ENCODE measurements at regions not wholly inside any gene's neighbourhood (a gene's known extent, or its start where the extent isn't known, plus 50 kb on each side); places are given as distances from the start of the nearest gene placed in this dataset.
A peak's percentile ranks its signal among the peaks of the same experiment; 100 is the strongest.

DNA sequence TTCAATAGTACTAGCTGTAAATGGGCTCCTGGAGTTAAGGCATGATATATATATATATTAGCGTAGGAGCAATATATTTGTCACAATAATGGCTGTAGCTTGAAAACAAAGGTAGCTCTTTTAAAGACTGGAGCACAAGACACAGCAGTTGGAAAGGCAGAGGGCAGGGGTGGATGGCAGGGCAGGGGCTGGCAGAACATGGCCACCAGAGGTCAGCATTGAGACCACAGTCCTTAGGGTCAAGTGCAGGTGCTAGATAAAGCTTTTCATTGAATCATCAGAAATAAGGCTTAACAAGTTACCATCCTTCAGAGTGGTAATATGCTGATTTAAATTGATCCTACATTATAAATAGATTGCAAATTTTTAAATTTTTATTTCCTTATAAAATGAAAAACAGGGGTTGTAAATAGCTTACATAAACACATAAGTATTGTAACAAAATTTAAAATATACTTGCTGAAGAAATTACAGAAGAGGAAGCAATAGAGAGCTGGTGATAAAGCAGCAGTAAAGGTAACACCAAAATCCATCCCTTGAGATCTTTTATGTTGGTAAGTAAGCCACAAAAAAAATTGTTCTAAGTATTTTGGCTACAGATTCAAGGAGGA, 161.2 kb upstream of the PIEZO2 start (continued):
- TF ChIP-seq, protein P1, sequence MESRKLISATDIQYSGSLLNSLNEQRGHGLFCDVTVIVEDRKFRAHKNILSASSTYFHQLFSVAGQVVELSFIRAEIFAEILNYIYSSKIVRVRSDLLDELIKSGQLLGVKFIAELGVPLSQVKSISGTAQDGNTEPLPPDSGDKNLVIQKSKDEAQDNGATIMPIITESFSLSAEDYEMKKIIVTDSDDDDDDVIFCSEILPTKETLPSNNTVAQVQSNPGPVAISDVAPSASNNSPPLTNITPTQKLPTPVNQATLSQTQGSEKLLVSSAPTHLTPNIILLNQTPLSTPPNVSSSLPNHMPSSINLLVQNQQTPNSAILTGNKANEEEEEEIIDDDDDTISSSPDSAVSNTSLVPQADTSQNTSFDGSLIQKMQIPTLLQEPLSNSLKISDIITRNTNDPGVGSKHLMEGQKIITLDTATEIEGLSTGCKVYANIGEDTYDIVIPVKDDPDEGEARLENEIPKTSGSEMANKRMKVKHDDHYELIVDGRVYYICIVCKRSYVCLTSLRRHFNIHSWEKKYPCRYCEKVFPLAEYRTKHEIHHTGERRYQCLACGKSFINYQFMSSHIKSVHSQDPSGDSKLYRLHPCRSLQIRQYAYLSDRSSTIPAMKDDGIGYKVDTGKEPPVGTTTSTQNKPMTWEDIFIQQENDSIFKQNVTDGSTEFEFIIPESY (IDR thresholded peaks at IDR 0.05; ENCODE audit: extremely low read depth, insufficient replicate concordance, low read length): no peak

DNA sequence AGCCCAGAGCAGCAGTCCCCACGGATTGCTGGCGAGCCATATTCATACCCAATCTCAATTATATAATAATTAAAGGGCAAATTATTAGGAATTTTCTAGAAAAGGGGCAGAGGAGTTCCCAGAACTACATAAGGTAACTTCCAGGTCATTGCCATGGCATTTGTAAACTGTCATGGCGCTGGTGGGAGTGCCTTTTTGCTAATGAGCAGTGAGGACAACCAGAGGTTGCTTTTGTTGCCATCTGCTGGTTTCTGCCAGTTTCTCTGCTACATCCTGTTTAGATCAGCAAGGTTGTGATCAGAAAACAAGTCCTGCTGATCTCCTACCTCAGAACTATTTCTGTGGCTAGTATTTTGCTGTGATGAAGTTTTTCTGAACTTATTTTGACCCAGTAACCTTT, 159.8 kb upstream of the PIEZO2 start:
- Histone ChIP-seq H3K27ac (ENCODE audit: low read depth, low read length) (no peak overlapping the region), H3K9ac (ENCODE audit: low read length) (no peak overlapping the region), H2AFZ (ENCODE audit: low read depth, low read length, poor library complexity, severe bottlenecking) (no peak overlapping the region), H4K20me1 (ENCODE audit: insufficient read depth) (no peaks in the 10 kb centered on the region), H3K9me3 (ENCODE audit: control insufficient read depth in 1 of 2, insufficient read depth in 1 of 2, low read depth in 1 of 2, low read length in 2 of 2) (no peaks in the 10 kb centered on the region), H3K9me2 (ENCODE audit: insufficient read depth) (no peaks in the 10 kb centered on the region), H3K4me3 (replicated peaks in 1 of 2; ENCODE audit: low read depth in 1 of 2, low read length in 2 of 2) (no peak overlapping the region), H3K27me3 (ENCODE audit: insufficient read depth, low read length) (peaks cover 11% of the 10 kb centered on the region; the same call in 1 of the 2 replicates), H3K4me2 (ENCODE audit: low read length) (no peak overlapping the region), H3K4me1 (ENCODE audit: control insufficient read depth in 1 of 2, insufficient read depth in 2 of 2, low read length in 2 of 2) (no peaks in the 10 kb centered on the region), H3K36me3 (ENCODE audit: control insufficient read depth in 1 of 2, insufficient read depth in 2 of 2, low read length in 2 of 2) (no peaks in the 10 kb centered on the region), H3K79me2 (ENCODE audit: insufficient read depth, low read length) (no peaks in the 10 kb centered on the region)
- ATAC-seq (peak; percentile 76), DNase-seq (ENCODE audit: low read depth, low spot score) (peak; percentile 18)
- CTCF ChIA-PET: interaction anchor here (1.5 kb wide), 1 partner anchor 244 kb away, joined by 4 read pairs; no protein-coding TSS in a partner anchor
- POLR2A ChIA-PET: no interaction called here
- intact Hi-C loops (cut with micrococcal nuclease): loop anchor here (5.0 kb wide), 1 partner anchor 457 kb away; no protein-coding TSS in a partner anchor
- RAD21 ChIA-PET (ENCODE audit: low non-redundant PET in 1 of 2, low total read pairs in 2 of 2, uncharacterized antibody in 2 of 2, unreplicated experiment in 2 of 2): no interaction called here
- BruUV-seq (replicated peaks): no TSS peak
- TF ChIP-seq REST (IDR thresholded peaks at IDR 0.05; ENCODE audit: low read depth) (no peak), EZH2 (IDR thresholded peaks at IDR 0.05) (no peak), FOSL1 (IDR thresholded peaks at IDR 0.05; ENCODE audit: low read depth) (no peak), CBX3 (IDR thresholded peaks at IDR 0.05; ENCODE audit: low read depth) (no peak), POLR2AphosphoS5 (IDR thresholded peaks at IDR 0.05; ENCODE audit: low read depth, low read length) (no peak), EZH2phosphoT487 (IDR thresholded peaks at IDR 0.05; ENCODE audit: borderline replicate concordance) (no peak), MAX (IDR thresholded peaks at IDR 0.05) (no peak), EGR1 (IDR thresholded peaks at IDR 0.05; ENCODE audit: low read depth) (no peak), SRF (IDR thresholded peaks at IDR 0.05; ENCODE audit: low read depth) (no peak; the same call in 1 of the 2 replicates), YY1 (IDR thresholded peaks at IDR 0.05; ENCODE audit: extremely low read depth, insufficient replicate concordance, low read depth, low read length) (peak; percentile 49), RAD21 (IDR thresholded peaks at IDR 0.05; ENCODE audit: low read depth) (peak; percentile 24; the same call in 1 of the 2 replicates)
- TF ChIP-seq, protein P1 (IDR thresholded peaks at IDR 0.05; ENCODE audit: extremely low read depth, insufficient replicate concordance, low read length): no peak
- TF ChIP-seq, protein P2, sequence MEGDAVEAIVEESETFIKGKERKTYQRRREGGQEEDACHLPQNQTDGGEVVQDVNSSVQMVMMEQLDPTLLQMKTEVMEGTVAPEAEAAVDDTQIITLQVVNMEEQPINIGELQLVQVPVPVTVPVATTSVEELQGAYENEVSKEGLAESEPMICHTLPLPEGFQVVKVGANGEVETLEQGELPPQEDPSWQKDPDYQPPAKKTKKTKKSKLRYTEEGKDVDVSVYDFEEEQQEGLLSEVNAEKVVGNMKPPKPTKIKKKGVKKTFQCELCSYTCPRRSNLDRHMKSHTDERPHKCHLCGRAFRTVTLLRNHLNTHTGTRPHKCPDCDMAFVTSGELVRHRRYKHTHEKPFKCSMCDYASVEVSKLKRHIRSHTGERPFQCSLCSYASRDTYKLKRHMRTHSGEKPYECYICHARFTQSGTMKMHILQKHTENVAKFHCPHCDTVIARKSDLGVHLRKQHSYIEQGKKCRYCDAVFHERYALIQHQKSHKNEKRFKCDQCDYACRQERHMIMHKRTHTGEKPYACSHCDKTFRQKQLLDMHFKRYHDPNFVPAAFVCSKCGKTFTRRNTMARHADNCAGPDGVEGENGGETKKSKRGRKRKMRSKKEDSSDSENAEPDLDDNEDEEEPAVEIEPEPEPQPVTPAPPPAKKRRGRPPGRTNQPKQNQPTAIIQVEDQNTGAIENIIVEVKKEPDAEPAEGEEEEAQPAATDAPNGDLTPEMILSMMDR (IDR thresholded peaks at IDR 0.05 in 2 of 3, conservative IDR thresholded peaks at IDR 0.05 in 1 of 3; ENCODE audit: borderline replicate concordance in 1 of 3, insufficient read depth in 1 of 3, low read depth in 2 of 3, low read length in 2 of 3): peak in 2 of 3 experiments; percentile 22 to 31; a peak in 1 of 6 replicates

Data from HCT116 (cell line).